ENCODE measurements at regions not wholly inside any gene's neighbourhood (a gene's known extent, or its start where the extent isn't known, plus 50 kb on each side); places are given as distances from the start of the nearest gene placed in this dataset.

DNA sequence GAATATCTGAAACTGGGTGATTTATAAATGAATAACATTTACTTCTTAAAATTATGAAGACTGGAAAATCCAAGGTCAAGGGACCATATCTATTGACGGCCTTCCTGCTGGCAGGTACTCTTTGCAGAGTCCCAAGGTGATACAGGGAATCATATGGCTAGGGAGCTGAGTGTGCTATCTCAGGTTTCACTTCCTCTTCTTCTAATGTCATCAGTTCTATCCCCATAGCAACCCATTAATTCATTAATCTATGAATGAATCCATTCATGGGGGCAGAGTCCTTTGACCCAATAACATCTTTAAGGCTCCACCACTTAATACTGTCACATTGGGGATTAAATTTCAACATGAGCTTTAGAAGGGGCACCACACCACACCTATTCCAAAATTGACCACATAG is 772.0 kb downstream of the HACE1 start:
- DNase-seq (ENCODE audit: low read depth): no peak

DNA sequence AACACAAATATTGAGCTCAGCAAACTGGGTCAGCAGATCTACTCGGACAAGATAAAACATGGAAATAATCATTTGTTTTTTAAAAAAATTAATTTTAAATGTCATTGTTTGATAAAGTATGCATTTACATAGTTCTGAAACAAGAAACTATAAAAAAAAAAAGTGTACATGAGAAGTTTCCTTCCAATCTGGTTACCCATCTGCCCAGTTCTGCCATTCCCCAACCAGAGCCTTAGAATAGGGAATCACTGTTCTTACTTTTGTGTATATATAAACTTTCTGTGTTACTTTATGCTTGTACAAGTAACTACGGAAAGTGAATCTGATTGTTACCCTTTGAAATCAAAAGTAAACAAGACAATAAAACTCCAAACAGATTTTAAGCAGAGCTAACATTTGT is 791.4 kb downstream of the HACE1 start:
- no peak for DNase-seq (ENCODE audit: low read depth)

DNA sequence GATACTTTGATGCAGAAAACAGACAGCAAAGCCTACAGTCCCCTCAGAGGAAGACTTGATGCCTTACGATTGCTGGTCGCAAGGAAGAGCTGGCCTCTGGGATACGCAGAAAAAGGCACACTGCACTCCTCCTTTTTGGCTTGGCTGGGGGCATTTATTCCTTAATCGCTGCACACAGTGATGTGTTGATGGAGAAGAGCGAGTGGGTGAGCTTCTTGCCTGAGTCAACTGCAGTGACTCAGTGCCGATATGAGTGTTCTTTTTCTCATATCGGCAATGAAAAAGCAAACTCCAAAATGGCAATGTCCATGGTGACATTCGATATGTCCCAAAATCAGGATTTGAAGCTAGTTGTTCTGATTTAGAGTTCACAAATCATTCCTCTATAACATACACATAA is 794.8 kb downstream of the HACE1 start:
- no peak for DNase-seq (ENCODE audit: low read depth)

DNA sequence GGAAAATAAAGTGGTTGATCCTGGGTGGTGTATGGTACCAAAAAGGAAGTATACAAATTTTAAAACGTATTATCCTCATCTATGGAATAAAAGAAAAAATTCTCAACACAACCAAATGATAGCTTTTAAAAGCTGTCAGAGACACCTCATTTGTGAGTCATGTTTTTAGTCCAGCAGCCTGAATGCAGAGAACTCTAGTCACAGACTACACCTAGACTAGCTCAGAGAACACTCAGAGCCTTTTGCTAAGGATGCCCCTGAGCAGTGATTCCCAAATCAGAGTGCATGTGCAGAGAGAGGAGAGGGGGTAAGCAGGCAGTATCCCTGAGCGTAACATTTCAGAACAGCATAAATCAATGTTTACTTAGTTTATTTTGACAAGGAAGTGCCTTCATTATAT is 809.3 kb downstream of the HACE1 start:
- DNase-seq (ENCODE audit: low read depth): no peak

DNA sequence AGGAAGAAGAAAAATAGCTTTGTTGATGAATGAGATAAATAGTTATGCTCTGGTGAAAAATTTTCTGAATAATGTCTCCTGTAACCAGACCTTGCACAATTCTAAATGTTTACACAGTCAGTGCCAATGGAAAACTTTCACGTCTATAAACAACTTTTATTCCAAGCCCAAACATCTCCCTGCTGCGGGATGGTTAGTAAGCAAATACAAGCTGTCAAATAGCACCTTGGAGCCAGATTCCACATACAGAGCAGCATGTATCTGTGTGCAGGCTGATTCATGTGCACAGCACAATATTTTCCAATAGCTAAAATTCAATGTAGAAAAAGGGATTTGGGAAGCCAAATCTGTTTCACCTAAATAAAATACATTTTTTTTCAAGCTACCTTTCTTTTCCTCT is 813.3 kb downstream of the HACE1 start:
- DNase-seq (ENCODE audit: low read depth): no peak

DNA sequence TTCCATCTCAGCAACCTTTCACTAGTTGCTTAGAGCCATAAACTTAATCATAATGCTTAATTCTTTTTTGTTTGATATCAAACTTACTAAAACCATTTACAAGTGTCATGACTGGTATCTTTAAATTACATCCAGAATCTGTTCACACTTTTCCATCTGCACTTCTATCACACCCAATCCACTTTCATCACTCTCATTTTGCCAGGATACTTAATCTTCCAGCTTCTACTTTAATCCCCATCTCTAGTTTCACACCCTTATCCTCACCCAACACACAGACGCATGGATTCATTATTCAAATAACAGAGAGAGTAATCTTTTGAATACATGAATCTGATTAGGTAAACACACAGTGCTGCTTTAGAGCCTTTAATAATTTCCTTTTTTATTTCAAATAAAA is 828.4 kb downstream of the HACE1 start:
- no peak for DNase-seq (ENCODE audit: low read depth)

DNA sequence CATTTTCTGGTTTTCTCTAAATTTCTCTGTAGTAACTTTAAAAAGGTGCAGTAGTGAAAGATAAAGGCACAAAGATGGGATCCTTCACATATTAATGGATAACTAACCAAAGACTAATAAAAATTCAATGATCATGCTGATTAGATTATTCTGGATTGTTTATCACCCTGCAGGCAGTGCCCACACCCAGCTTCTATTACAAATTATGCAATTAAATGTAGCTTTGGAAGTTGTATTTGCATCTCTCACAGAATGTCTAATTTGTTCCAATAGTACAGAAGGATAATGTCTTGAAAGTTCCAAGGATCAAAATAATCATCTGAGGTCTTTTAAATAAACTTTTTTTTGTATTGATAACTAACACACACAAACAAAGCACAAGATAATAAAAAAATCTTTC is 837.6 kb downstream of the HACE1 start:
- no peak for DNase-seq (ENCODE audit: low read depth)

DNA sequence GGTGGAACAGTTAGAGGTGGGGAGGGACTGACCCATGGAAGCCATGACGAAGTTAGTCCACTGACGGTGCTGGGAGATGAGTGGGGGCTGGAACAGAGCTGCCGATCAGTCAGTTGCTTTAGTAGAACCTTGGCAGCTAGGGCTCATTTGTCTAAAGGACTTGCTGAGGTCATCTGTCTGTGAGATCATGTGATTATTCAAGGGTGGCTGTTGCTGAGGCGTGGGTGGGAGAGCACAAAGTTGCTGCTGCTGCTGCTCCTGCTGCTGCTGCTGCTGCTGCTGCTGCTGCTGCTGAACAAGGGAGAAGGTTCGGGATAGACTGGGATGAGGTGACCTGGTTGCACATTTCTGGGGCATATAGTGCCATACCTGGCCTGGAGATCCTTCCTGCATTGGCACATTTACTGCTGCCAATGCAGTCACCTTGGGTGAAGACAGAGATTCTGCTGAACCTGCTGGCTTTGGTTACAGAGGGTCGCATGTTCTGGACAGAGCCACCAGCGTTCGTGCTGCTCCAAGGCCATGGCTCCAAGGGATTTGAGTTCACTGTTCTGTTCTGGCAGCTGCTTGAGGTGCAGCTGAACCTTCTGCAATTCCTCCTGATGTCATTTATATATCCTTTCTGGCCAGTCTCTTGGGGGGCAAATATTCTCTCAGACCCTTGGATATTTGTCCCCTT is 840.5 kb downstream of the HACE1 start:
- no peak for DNase-seq (ENCODE audit: low read depth)

DNA sequence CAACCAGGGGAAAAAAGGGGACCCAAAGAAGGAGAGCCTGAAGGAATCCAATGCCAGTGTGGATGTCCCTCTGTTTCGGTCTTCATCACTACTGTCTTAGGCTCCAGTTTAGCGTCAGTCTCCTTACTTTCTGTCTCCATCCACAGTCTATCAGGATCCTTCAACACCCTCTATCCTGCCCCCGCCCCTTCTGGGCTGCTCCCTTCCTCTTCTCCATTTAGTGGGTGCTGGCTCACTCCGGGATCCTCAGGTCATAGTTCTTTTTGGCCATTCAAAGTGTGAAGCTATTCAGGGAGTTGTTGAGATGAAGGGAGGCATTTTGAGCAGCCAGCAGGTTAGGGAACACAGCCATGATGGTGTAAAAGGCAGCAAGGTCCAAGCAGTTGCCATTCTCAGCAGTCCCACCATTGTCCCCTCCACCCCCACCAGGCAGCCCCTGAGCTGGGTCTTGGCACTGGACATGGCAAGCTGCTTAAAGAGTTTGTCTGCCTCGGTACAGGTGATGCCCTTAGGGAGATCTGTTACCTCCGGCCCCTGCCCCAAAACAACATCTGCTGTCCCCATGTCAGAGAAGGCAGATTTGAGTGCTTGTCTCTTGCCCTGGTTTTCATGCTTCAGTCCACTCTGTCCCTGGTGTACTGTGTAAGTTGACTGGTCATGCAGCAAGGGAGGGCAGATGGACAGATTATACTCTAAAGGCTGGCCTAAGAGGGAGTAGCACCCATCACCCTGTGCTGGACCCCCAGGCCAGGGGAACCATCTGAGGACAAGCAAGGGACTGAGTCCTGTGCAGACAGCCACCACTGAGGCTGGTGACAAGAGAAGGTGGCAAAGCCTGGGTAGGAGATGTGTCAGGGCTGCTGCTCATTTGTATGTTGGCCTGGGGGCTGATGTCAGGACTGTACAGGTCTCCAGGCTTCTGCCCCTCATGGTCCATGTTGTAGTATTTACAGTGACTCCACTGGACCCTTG is 842.0 kb downstream of the HACE1 start:
- no peak for DNase-seq (ENCODE audit: low read depth)

DNA sequence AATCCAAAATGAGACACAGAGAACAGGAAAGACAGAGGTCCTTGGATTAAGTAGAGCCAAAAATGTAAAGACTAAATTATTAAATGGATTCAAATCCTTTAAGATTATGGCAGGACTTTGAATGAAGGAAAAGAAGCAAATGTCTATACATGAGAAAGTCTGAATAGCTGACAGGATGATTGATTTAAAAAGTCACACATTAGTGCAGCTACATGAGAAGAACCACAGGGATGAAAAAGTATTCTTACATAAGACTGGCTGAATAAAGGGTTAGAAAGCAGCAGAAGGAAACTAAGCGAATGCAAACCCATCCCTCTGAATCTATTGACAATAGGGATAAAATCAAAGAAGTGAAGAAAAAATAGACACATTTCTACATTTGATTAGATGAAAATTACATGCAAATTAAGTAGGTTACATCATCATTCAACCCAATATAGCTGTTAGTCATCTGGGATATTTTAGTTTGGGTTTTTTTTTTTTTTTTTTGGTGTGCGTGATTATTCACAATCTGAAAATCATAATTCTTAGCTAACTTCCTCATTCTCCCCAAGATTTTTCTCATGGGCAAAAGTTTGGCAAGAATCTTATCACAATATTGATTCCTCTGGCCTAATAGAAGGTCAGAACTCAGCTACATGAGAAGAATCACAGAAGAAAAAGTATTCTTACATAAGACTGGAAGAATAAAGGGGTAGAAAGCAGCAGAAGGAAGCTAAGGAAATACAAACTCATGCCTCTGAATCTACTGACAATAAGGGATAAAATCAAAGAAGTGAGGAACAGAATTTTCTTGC is 845.4 kb downstream of the HACE1 start:
- DNase-seq (ENCODE audit: low read depth): no peak

DNA sequence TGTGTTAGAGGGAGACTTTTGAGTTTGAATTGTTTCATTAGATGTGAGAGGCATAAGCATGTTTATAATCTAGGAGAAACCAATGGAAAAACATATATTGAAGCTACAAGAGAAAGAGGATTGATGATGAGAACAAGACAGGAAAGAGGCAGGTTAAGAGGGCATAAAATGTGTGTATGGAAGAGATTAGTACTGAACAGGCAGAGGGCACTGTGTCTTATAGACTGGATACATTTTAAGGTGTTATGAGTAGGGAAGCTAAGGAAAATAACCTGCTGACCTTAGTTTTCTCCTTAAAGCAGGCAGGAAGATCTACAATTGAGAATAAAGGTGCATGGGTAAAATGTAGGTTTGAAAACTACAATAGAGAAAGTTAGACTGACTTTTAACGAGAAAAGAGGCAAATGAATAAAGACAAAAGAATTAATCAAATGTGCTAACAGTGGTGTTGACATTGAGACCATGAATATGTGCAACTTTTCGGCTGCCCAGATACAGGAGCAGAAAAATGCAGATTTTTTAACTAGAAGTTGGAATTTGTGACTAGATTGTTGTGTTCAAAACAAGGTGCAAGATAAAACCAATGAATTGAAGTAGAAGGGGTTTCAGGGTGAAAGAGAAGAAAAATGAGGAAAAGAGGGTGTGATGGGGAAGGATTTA is 846.3 kb downstream of the HACE1 start:
- DNase-seq (ENCODE audit: low read depth): no peak

DNA sequence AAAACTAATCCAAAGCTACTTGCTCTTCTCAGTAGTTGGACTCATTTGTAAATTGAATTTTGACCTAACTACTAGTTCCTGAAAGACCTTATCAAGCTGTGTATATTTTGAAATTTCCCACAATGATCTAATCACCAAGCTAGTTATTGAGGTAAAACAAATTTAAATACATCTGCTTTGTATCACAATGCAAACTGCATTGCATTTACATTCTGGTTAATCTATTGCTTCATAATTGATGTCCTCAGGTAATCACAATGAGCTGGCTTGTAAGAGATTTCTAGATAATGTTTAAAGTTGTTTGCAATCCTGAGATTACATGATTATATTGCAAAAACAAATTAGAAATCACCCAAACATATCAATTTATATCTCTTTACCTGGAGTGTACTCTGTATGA is 848.8 kb downstream of the HACE1 start:
- no peak for DNase-seq (ENCODE audit: low read depth)

DNA sequence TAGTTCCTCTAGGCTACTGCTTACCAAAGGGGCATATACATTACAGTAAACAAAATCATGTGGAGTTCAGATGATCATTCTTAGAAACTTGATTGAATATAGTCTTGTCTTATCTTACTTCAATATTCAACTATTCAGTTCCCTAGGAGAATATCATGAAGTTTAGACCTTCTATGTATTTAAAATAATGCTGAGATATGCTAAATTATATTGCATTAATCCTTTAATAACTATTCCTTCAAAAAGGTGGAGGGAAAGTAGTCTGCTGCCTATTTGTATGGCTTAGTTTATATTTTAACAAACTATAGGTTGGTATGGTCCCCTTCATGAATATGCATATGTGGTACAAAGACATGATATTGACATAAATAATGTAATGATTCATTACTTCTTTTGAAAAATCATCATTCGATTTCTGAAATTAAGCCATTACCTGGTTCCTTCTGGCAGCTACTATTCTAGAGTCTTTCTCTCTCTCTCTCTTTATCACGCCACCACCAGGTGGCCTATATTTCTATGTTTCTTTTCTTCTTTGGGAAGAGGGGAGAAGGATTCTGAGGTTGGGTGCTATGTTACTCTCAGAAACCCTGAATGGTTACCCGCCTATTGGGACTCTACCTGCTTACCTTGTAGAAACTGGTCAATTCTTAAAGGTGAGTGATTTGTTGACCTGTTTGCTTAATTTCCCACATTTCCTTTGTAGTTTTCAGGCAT is 855.8 kb downstream of the HACE1 start:
- DNase-seq (ENCODE audit: low read depth): no peak

DNA sequence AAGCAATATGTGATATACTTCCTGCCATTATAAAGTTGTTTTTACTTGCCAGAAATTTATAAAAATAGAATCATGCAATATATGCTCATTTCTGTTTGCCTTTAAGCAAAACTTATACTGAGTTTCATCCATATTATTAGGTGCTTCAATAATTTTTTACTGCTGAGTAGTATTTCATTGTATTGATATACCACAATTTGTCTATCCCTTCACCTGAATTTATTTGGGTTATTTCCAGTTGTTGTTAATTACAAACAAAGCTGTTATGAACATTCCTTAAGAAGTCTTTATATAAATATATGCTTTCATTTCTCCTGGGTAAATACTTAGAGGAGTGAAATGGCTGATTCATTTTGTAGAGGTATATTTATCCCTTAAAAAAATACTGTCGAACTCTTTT is 864.1 kb downstream of the HACE1 start:
- DNase-seq (ENCODE audit: low read depth): no peak

DNA sequence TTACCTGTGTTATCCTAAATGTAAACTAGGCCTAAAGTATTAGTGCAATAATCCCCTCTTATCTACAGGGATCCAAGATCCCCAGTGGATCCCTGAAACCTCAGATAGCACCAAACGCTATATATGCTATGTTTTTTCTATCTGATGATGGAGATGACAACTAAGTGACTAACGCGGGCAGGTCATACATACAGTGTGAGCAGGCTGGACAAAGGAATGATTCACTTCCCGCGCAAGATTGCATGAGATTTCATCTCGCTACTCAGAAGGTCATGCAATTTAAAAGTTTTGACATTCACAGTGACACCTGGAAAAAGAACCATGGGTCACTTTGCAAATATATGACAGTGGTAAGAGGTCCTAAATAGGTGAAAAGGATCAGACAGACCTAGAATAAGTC is 875.9 kb downstream of the HACE1 start:
- DNase-seq (ENCODE audit: low read depth): no peak

DNA sequence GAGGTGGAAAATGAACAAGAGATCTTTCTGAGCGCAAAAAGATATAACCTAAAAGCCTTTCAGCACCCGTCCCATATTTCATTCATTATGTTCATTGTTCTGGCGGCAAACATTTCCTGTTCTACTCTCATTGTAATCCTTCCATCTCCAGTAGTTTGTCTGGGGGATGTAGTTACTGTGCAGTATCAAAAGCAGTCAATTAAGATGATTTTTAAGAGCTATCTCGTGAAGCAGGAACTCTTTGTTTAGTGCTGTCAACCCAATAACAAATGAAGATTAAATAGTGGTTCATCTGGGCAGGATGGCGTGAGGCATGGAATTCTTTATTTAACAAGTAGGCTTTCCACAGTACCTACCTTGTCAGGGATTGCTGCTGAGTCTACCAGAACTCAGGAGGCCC is 876.7 kb downstream of the HACE1 start:
- no peak for DNase-seq (ENCODE audit: low read depth)

DNA sequence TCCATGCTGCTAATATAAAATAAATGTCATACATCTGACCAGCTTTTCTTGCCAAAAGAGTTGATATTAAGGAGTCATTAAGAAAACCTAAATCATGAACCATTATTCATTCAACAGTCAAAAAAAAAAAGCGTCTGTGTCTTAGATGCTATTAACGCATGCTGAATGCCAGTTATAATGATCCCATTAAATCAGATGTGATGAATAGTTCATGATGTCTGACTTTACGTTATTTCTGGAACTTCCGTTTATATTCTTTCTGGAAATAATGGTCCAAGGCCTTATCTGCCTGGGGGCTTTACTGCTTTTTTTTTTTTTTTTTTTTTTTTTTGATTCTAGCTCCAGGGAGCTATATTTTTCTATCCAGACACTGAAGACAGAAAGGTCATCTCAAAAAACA is 877.1 kb downstream of the HACE1 start:
- DNase-seq (ENCODE audit: low read depth): no peak

DNA sequence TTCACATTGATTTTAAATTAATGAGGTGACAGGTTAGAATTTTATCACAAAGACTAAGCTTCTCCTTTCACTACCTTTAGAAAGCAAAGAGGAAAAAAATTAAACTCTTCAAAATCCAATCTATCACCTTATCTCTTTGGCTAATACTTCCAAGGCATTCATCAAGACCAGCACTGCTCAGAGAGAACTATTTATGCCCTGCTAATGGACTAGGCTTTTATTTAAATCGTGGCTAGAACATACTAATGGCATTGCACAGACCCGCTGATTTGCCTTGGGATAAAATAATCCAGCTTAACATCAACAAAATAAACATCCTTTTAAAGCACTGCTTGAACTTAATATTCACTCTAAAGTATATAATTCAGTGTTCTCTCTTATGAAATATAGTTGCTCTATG is 880.4 kb downstream of the HACE1 start:
- no peak for DNase-seq (ENCODE audit: low read depth)

DNA sequence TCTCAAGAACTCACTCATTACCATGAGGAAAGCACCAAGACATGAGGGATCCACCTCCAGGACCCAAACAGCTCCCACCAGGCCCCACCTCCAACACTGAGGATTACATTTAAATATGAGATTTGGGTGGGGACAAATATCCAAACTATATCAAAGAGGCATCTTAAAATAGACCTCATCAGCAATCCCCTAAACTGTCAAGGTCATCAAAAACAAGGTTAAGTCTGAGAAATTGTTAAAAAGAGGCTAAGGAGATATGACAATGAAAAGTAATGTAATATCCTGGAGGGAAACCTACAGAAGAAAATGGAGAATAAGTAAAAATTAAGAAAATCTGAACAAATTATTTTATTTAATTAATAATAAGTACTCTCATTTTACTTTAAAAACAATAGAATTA is 922.3 kb downstream of the HACE1 start:
- no peak for DNase-seq (ENCODE audit: low read depth)

DNA sequence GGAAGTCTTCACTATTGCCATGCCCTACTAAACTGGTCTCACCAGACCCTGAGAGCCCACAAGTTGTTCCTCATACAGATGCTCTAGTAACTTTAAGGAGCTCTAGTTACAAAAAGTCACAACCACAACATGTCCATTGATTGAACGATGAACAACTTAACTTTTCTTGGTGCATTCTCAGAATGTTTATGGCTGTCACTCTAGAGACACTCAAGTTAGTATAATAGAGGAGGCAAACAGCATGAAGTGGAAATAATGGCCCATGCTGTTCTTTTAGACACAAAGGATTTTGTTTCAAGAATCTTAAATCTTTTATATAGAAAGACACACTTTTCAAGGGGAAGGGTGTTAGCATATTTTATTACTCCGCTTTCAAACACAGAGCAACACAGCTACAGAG is 934.4 kb downstream of the HACE1 start:
- DNase-seq (ENCODE audit: low read depth): no peak

DNA sequence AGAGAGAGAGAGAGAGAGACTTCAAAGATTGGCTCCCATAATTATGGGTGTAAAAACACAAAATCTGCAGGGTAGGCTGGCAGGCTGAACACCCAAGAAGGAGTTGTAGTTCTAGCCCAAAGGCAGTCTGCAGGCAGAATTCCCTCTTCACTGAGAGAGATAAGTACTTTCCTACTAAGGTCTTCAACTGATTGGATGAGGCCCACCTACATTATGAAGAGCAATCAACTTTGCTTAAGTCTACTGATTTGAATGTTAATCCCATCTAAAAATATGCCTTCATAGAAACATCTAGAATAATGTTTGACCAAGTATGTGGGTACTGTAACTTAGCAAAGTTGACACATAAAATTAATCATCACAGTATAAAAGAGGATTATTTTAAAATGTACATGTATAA is 949.7 kb downstream of the HACE1 start:
- no peak for DNase-seq (ENCODE audit: low read depth)

DNA sequence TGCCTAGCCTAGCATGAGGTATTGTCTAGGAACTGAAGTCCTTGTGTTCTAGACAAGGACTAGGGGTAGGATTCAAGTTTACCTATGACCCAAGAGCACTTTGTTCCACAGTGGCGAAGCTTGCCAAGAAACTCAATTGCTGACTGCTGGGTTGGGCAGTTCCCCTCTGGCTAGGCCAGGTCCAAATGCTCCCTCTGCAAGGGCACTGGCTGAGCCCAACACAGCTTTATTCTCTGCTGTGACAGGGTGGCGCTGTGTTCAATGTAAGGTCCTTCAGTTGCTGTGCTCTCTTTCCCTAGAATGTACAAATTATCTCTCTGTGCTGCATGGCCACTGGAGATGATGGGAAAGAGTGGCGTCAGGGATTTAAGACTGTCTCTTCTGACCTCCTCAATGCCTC is 950.8 kb downstream of the HACE1 start:
- DNase-seq (ENCODE audit: low read depth): no peak

All from HS-27A (cell line).